Peyer's patch (tissue), 4 donors: ENCODE measurements at regions not wholly inside any gene's neighbourhood (a gene's known extent, or its start where the extent isn't known, plus 50 kb on each side); places are given as distances from the start of the nearest gene placed in this dataset.

Source experiments
- DNase-seq, 3 donors: peaks; one replicate each; pipeline ENCODE4 v3.0.0-alpha.2; 2017 to 2019
- H3K27ac ChIP-seq, 4 donors: fragments of 200-600 bp; sonication (generic); one replicate each; pipeline ENCODE4 v1.5.1; 2016 to 2019
- H3K27me3 ChIP-seq, 2 donors: fragments of 200-600 bp; sonication (generic); one replicate each; pipeline ENCODE4 v1.5.1; 2019
- H3K36me3 ChIP-seq, 3 donors: fragments of 200-600 bp; sonication (generic); one replicate each; pipeline ENCODE4 v1.5.1; 2016 to 2019
- H3K4me1 ChIP-seq, 4 donors: fragments of 200-600 bp; sonication (generic); one replicate each; pipeline ENCODE4 v1.5.1; 2016 to 2019
- H3K4me3 ChIP-seq, 4 donors: fragments of 200-600 bp; sonication (generic); 1 replicate in 3 of 4; 2 replicates in 1 of 4; pipeline ENCODE4 v1.5.1; 2016 to 2019; ENCODE audit warnings: mild to moderate bottlenecking in 1 of 4
- H3K9me3 ChIP-seq, 4 donors: fragments of 200-600 bp; sonication (generic); one replicate each; pipeline ENCODE4 v1.5.1; 2016 to 2019; ENCODE audit warnings: mild to moderate bottlenecking in 1 of 4
- CTCF ChIP-seq, 6 experiments: fragments of 450-650 bp in 4 of 6; fragments of 200-600 bp in 2 of 6; sonication (generic) in 1 of 6; IDR thresholded peaks; one replicate each; pipeline ENCODE4 v1.5.1; 2017 to 2019; ENCODE audit warnings: antibody characterized with exemption in 6 of 6, mild to moderate bottlenecking in 3 of 6, moderate library complexity in 1 of 6
- POLR2A ChIP-seq, 2 donors: fragments of 450-650 bp; IDR thresholded peaks; one replicate each; pipeline ENCODE4 v1.5.1; 2017; ENCODE audit warnings: antibody characterized with exemption in 2 of 2, mild to moderate bottlenecking in 2 of 2, moderate library complexity in 2 of 2

- TF ChIP-seq POLR2A (IDR thresholded peaks at IDR 0.05) (no peak), CTCF (IDR thresholded peaks at IDR 0.05) (no peak)
- H3K4me1 ChIP-seq: no peaks in the 10 kb centered on the region
- H3K36me3 ChIP-seq: no peaks in the 10 kb centered on the region
- no peak overlapping the region for H3K4me3 ChIP-seq
- H3K27me3 ChIP-seq: no peaks in the 10 kb centered on the region
- no peak overlapping the region for H3K27ac ChIP-seq
- H3K9me3 ChIP-seq: no peaks in the 10 kb centered on the region
- DNase-seq: no peak
Measured at GRCh38 chr5:9787861-9788600, 157.9 kb upstream of the TAS2R1 start.

DNA sequence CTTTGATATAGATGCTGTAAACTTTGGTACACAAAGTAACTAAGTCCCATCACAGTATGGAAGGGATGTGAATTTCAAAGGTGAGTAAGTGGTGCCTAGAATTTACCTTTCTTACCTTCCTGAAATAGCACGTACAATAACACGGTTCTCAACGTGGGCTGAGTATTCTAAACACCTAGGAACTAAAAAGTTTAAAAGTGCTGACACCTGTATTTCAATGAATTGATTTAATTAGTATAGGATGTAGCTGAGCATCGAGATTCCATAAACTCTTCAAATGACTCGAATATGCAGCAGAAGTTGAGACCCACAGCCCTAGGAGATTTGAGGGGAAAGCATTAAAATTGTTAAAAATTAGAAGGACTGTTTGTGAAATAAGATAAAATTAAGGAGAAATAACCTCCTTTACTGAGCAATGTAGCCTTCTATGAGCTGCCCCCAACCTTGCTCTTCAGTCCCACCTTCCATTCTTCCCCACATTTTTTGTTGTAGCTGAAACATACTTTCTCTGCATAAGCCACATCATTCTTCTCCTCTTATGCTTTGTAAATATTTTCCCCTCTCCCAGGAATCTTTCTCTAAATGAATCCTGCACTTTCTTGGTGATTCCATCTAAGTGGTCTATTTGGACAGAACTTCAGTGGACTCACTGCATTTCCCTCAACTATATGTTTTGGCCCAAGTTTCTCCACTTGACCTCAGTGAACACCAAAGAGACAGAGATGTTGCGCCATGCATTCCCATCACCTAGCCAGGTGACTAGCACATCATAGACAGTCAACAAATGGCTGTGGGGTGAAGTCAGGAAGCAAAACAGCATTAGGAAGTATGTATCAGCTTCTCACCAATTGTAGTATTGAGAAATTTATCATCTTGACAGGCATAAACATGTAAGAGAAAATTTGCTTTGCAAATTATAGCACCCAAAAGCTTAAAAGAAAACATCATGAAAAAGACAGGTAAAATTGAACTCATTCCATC, 156.5 kb upstream of the TAS2R1 start:
- no peak overlapping the region for H3K4me3 ChIP-seq
- H3K36me3 ChIP-seq: no peaks in the 10 kb centered on the region
- no peak overlapping the region for H3K27ac ChIP-seq
- DNase-seq: no peak
- no peaks in the 10 kb centered on the region for H3K4me1 ChIP-seq
- H3K9me3 ChIP-seq: no peaks in the 10 kb centered on the region
- no peak for TF ChIP-seq CTCF (IDR thresholded peaks at IDR 0.05)
- TF ChIP-seq POLR2A (IDR thresholded peaks at IDR 0.05): no peak
- no peaks in the 10 kb centered on the region for H3K27me3 ChIP-seq

- DNase-seq: no peak
- TF ChIP-seq CTCF (IDR thresholded peaks at IDR 0.05): no peak
- TF ChIP-seq POLR2A (IDR thresholded peaks at IDR 0.05): no peak
- Histone ChIP-seq H3K27ac (no peak overlapping the region), H3K36me3 (no peaks in the 10 kb centered on the region), H3K9me3 (no peaks in the 10 kb centered on the region), H3K4me3 (no peak overlapping the region), H3K4me1 (no peaks in the 10 kb centered on the region), H3K27me3 (no peaks in the 10 kb centered on the region)
Measured at GRCh38 chr5:9785751-9786150, 155.6 kb upstream of the TAS2R1 start.

GRCh38 chr5:9784231-9784630, 154.1 kb upstream of the TAS2R1 start:
- DNase-seq: no peak
- no peak overlapping the region for H3K27ac ChIP-seq
- H3K4me3 ChIP-seq: no peak overlapping the region
- H3K27me3 ChIP-seq: no peaks in the 10 kb centered on the region
- H3K9me3 ChIP-seq: no peaks in the 10 kb centered on the region
- H3K36me3 ChIP-seq: no peaks in the 10 kb centered on the region
- TF ChIP-seq CTCF (IDR thresholded peaks at IDR 0.05) (no peak), POLR2A (IDR thresholded peaks at IDR 0.05) (no peak)
- H3K4me1 ChIP-seq: no peaks in the 10 kb centered on the region

DNA sequence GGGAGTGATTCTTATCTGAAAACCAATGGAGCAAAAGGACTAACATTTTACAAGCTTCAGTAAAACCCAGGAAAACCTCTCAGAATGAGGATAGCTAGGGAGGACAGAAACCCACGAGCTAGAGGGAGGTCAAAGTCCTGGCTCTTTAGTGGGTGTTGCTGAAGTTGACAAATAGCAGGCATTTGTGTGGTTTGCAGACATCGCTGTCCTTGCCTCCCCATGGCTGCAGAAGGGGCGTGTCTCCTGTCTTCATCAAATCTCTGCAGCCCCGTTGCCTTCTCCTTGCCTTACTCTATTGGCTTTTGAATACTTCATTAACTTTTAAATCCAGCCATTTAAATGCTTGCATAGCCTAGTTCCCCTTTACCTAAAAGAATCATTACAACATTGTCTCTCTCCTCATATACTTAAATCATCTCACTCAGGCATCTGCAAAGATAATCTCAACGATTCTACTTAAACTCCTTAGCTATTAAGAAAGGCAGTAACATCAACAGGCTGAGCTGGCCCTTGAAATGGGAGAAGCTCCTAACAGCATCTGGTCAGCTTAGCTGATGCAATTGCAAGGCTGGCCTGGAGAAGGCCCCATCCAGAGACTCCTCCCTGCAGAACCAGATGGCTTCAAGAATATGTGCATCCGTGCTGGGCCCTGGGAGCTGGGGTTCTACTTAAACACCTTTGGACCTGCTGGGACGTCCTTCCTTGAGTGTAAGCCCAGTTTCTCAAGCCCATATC, 152.8 kb upstream of the TAS2R1 start:
- DNase-seq: no peak
- TF ChIP-seq POLR2A (IDR thresholded peaks at IDR 0.05): no peak
- TF ChIP-seq CTCF (IDR thresholded peaks at IDR 0.05): no peak
- H3K4me1 ChIP-seq: no peaks in the 10 kb centered on the region
- no peak overlapping the region for H3K4me3 ChIP-seq
- no peak overlapping the region for H3K27ac ChIP-seq
- no peaks in the 10 kb centered on the region for H3K9me3 ChIP-seq
- no peaks in the 10 kb centered on the region for H3K27me3 ChIP-seq
- H3K36me3 ChIP-seq: no peaks in the 10 kb centered on the region
